ENCODE measurements at regions not wholly inside any gene's neighbourhood (a gene's known extent, or its start where the extent isn't known, plus 50 kb on each side); places are given as distances from the start of the nearest gene placed in this dataset.

- no peak for TF ChIP-seq ARNTL (CRISPR knock-in tag; IDR thresholded peaks at IDR 0.05; ENCODE audit: borderline replicate concordance, low read depth)
- TF ChIP-seq ZFP30 (CRISPR knock-in tag; IDR thresholded peaks at IDR 0.05) = no peak
- no peak for TF ChIP-seq PATZ1 (CRISPR knock-in tag; IDR thresholded peaks at IDR 0.05; ENCODE audit: borderline replicate concordance)
These were observed 91.3 kb downstream of the VCPKMT start for GRCh38 chr14:50025073-50025472.
